ENCODE measurements at regions not wholly inside any gene's neighbourhood (a gene's known extent, or its start where the extent isn't known, plus 50 kb on each side); places are given as distances from the start of the nearest gene placed in this dataset.
A peak's percentile ranks its signal among the peaks of the same experiment; 100 is the strongest.

DNA sequence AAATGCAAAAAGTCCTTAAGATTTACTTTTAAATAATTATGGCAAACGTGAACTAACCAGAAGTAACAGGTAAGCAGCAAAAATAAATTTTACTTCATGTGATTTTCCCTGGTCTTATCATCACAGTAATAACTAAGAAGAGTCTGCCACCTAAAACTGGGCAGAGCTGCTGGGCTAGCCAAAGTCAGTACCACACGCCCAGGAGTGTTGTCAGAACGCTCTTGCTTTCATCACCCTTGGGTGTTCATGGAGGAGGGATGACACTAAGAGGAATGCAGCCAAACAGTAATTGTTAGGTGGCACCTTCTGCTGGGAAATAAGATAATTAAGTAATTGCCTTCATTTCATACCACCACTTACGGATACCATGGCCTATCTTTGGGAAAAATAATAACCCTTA, 92.0 kb upstream of the NEUROD1 start:
- no TSS peak for BruUV-seq (replicated peaks)
- Histone ChIP-seq H3K9me2 (ENCODE audit: insufficient read depth, low read length) (no peaks in the 10 kb centered on the region), H3K9me3 (ENCODE audit: low read length) (no peaks in the 10 kb centered on the region), H2AFZ (ENCODE audit: low read length) (no peak overlapping the region), H4K20me1 (ENCODE audit: insufficient read depth, low read length) (no peaks in the 10 kb centered on the region), H3K4me2 (ENCODE audit: low read length) (no peak overlapping the region), H3K27ac (ENCODE audit: low read depth, low read length, poor library complexity, severe bottlenecking) (no peak overlapping the region), H3K4me3 (ENCODE audit: low read depth, low read length, poor library complexity, severe bottlenecking) (no peak overlapping the region), H3K4me1 (ENCODE audit: insufficient read depth, low read length, poor library complexity, severe bottlenecking) (peaks cover 9% of the 10 kb centered on the region), H3K79me2 (ENCODE audit: insufficient read depth, low read depth, low read length) (no peaks in the 10 kb centered on the region), H3K36me3 (ENCODE audit: insufficient read depth, low read length) (no peaks in the 10 kb centered on the region)
- TF ChIP-seq, protein P1, sequence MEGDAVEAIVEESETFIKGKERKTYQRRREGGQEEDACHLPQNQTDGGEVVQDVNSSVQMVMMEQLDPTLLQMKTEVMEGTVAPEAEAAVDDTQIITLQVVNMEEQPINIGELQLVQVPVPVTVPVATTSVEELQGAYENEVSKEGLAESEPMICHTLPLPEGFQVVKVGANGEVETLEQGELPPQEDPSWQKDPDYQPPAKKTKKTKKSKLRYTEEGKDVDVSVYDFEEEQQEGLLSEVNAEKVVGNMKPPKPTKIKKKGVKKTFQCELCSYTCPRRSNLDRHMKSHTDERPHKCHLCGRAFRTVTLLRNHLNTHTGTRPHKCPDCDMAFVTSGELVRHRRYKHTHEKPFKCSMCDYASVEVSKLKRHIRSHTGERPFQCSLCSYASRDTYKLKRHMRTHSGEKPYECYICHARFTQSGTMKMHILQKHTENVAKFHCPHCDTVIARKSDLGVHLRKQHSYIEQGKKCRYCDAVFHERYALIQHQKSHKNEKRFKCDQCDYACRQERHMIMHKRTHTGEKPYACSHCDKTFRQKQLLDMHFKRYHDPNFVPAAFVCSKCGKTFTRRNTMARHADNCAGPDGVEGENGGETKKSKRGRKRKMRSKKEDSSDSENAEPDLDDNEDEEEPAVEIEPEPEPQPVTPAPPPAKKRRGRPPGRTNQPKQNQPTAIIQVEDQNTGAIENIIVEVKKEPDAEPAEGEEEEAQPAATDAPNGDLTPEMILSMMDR (conservative IDR thresholded peaks at IDR 0.05; ENCODE audit: low read length), result no peak
- TF ChIP-seq EZH2phosphoT487 (IDR thresholded peaks at IDR 0.05; ENCODE audit: borderline replicate concordance, low read depth, low read length), result no peak
- DNase-seq (ENCODE audit: low spot score), result no peak
- ChIA-PET CTCF (ENCODE audit: unreplicated experiment) (no interaction called here), POLR2A (interaction anchor here (0.5 kb wide), 1 partner anchor 25 kb away, joined by 4 read pairs; no protein-coding TSS in a partner anchor)
- intact Hi-C loops (cut with micrococcal nuclease; ENCODE audit: unreplicated experiment), result no loop called here

- TF ChIP-seq, protein P1 (conservative IDR thresholded peaks at IDR 0.05; ENCODE audit: low read length), result no peak
- TF ChIP-seq EZH2phosphoT487 (IDR thresholded peaks at IDR 0.05; ENCODE audit: borderline replicate concordance, low read depth, low read length), result no peak
- peaks cover 9% of the 10 kb centered on the region for H3K4me1 ChIP-seq (ENCODE audit: insufficient read depth, low read length, poor library complexity, severe bottlenecking)
- CTCF ChIA-PET (ENCODE audit: unreplicated experiment), result no interaction called here
Observed at GRCh38 chr2:181772777-181773176, 92.5 kb upstream of the NEUROD1 start.

DNA sequence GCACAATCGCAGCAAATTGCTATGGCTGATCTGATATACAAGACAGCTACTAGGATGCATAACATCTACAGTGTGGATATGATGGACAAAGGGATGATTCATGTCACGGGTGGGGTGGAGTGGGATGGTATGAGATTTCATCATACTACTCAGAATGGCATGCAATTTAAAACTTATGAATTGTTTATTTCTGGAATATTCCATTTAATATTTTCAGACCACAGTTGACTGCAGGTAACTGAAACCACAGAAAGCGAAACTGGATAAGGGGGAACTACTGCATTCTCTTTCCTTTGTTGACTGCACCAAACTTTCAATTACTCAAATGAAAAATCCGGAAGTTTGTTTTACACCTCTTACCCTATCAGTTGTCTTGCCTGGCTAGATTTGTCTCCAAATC, 94.4 kb upstream of the NEUROD1 start:
- H3K4me2 ChIP-seq (ENCODE audit: low read length), result peak overlapping the region; percentile 20
- H3K9me3 ChIP-seq (ENCODE audit: low read length), result no peaks in the 10 kb centered on the region
- peak; percentile 29 for DNase-seq (ENCODE audit: low spot score)
- no peak overlapping the region for H3K4me3 ChIP-seq (ENCODE audit: low read depth, low read length, poor library complexity, severe bottlenecking)
- TF ChIP-seq EZH2phosphoT487 (IDR thresholded peaks at IDR 0.05; ENCODE audit: borderline replicate concordance, low read depth, low read length), result no peak
- TF ChIP-seq, protein P1 (conservative IDR thresholded peaks at IDR 0.05; ENCODE audit: low read length), result no peak
- intact Hi-C loops (cut with micrococcal nuclease; ENCODE audit: unreplicated experiment), result no loop called here
- H3K79me2 ChIP-seq (ENCODE audit: insufficient read depth, low read depth, low read length), result no peaks in the 10 kb centered on the region
- peaks cover 9% of the 10 kb centered on the region for H3K4me1 ChIP-seq (ENCODE audit: insufficient read depth, low read length, poor library complexity, severe bottlenecking)
- ChIA-PET CTCF (ENCODE audit: unreplicated experiment) (no interaction called here), POLR2A (interaction anchor here (1.3 kb wide), 1 partner anchor 9 kb away, joined by 4 read pairs; no protein-coding TSS in a partner anchor)
- H4K20me1 ChIP-seq (ENCODE audit: insufficient read depth, low read length), result no peaks in the 10 kb centered on the region
- no peak overlapping the region for H3K27ac ChIP-seq (ENCODE audit: low read depth, low read length, poor library complexity, severe bottlenecking)
- H2AFZ ChIP-seq (ENCODE audit: low read length), result peak overlapping the region; percentile 51; the same call in 1 of the 2 replicates
- H3K36me3 ChIP-seq (ENCODE audit: insufficient read depth, low read length), result no peaks in the 10 kb centered on the region
- no TSS peak for BruUV-seq (replicated peaks)
- H3K9me2 ChIP-seq (ENCODE audit: insufficient read depth, low read length), result no peaks in the 10 kb centered on the region

More at GRCh38 chr2:181772777-181773176, 92.5 kb upstream of the NEUROD1 start:
- intact Hi-C loops (cut with micrococcal nuclease; ENCODE audit: unreplicated experiment), result no loop called here
- no peaks in the 10 kb centered on the region for H3K79me2 ChIP-seq (ENCODE audit: insufficient read depth, low read depth, low read length)
- no peak overlapping the region for H3K4me3 ChIP-seq (ENCODE audit: low read depth, low read length, poor library complexity, severe bottlenecking)
- H2AFZ ChIP-seq (ENCODE audit: low read length), result no peak overlapping the region
- no peak overlapping the region for H3K27ac ChIP-seq (ENCODE audit: low read depth, low read length, poor library complexity, severe bottlenecking)
- no peaks in the 10 kb centered on the region for H3K9me3 ChIP-seq (ENCODE audit: low read length)
- no peaks in the 10 kb centered on the region for H3K36me3 ChIP-seq (ENCODE audit: insufficient read depth, low read length)
- H4K20me1 ChIP-seq (ENCODE audit: insufficient read depth, low read length), result no peaks in the 10 kb centered on the region
- no peaks in the 10 kb centered on the region for H3K9me2 ChIP-seq (ENCODE audit: insufficient read depth, low read length)
- no peak for DNase-seq (ENCODE audit: low spot score)
- H3K4me2 ChIP-seq (ENCODE audit: low read length), result no peak overlapping the region
- POLR2A ChIA-PET, result interaction anchor here (1.6 kb wide), 1 partner anchor 15 kb away, joined by 4 read pairs; no protein-coding TSS in a partner anchor
- no TSS peak for BruUV-seq (replicated peaks)

Data from OCI-LY7 (cell line).